H1 (cell line): ENCODE measurements at regions not wholly inside any gene's neighbourhood (a gene's known extent, or its start where the extent isn't known, plus 50 kb on each side); places are given as distances from the start of the nearest gene placed in this dataset.

Source experiments
- CTCF ChIA-PET: fragments of 300-600 bp; sonication (Branson Sonifier 250); formaldehyde crosslinking; loops from one replicate; lab custom pipeline; 2021; ENCODE audit not compliant: partially characterized antibody; lab: Charles Lee
- POLR2A ChIA-PET: fragments of 300-600 bp; sonication (Branson Sonifier 250); formaldehyde crosslinking; loops from one replicate; lab custom pipeline; 2021; ENCODE audit warnings: inconsistent platforms; ENCODE audit not compliant: partially characterized antibody; lab: Charles Lee
- DNase-seq, 2 experiments: peaks; one replicate each; pipeline versions ENCODE4 v3.0.0 to v3.0.0-alpha.2; 2010 to 2022; ENCODE audit warnings: low spot score in 2 of 2, low read depth in 1 of 2, mixed read lengths in 1 of 2
- FAIRE-seq: peaks from 2 replicates; lab custom pipeline; 2011; peaks lifted over from hg19 to GRCh38; lab: Jason Lieb, UNC
- H2AFZ ChIP-seq: 2 replicates; pipeline ENCODE4 v1.8.1; 2012; ENCODE audit warnings: low read length, inconsistent platforms
- H2AK5ac ChIP-seq: 2 replicates; pipeline ENCODE4 v1.6.1; 2013; ENCODE audit warnings: low read depth, low read length
- H2BK120ac ChIP-seq: replicated peaks from 2 replicates; pipeline ENCODE3; 2013; ENCODE audit warnings: low read depth, low read length, inconsistent platforms
- H2BK12ac ChIP-seq: 2 replicates; pipeline ENCODE4 v1.6.1; 2013; ENCODE audit warnings: low read depth, low read length
- H2BK15ac ChIP-seq: 2 replicates; pipeline ENCODE4 v1.6.1; 2013; ENCODE audit warnings: low read length
- H2BK20ac ChIP-seq: 2 replicates; pipeline ENCODE4 v1.6.1; 2013; ENCODE audit warnings: low read length
- H2BK5ac ChIP-seq: 2 replicates; pipeline ENCODE4 v1.6.1; 2013; ENCODE audit warnings: low read depth, low read length
- H3K14ac ChIP-seq: 2 replicates; pipeline ENCODE4 v1.6.1; 2013; ENCODE audit warnings: inconsistent platforms; ENCODE audit not compliant: insufficient read length
- H3K18ac ChIP-seq: 2 replicates; pipeline ENCODE4 v1.6.1; 2013; ENCODE audit warnings: low read length; ENCODE audit errors: extremely low read depth
- H3K23ac ChIP-seq: 2 replicates; pipeline ENCODE4 v1.6.1; 2013; ENCODE audit warnings: inconsistent platforms; ENCODE audit not compliant: insufficient read length
- H3K23me2 ChIP-seq: 2 replicates; pipeline ENCODE4 v1.6.1; 2013; ENCODE audit warnings: low read depth, low read length
- H3K27ac ChIP-seq: 2 replicates; pipeline ENCODE4 v1.6.1; 2011; ENCODE audit warnings: low read depth, low read length, inconsistent platforms
- H3K27me3 ChIP-seq, 4 experiments: replicated peaks in 1 of 4; 1 replicate in 1 of 4; 2 replicates in 3 of 4; pipeline versions ENCODE4 v1.6.1 to v1.8.1; 2011 to 2013; ENCODE audit warnings: low read length in 3 of 4, mild to moderate bottlenecking in 3 of 4, inconsistent platforms in 2 of 4, mixed read lengths in 2 of 4, moderate library complexity in 1 of 4; ENCODE audit not compliant: control insufficient read depth in 3 of 4, insufficient read depth in 3 of 4; ENCODE audit errors: extremely low read depth in 1 of 4
- H3K36me3 ChIP-seq, 4 experiments: 2 replicates each; pipeline versions ENCODE4 v1.6.1 to v1.8.1; 2011 to 2013; ENCODE audit warnings: mild to moderate bottlenecking in 4 of 4, low read length in 3 of 4, moderate library complexity in 2 of 4, control low read depth in 1 of 4, inconsistent platforms in 1 of 4; ENCODE audit not compliant: insufficient read depth in 4 of 4, control insufficient read depth in 2 of 4
- H3K4ac ChIP-seq: replicated peaks from 2 replicates; pipeline ENCODE3; 2013; ENCODE audit warnings: low read length, low read depth, mixed read lengths, inconsistent platforms; ENCODE audit not compliant: insufficient read length
- H3K4me1 ChIP-seq, 4 experiments: replicated peaks in 1 of 4; 1 replicate in 1 of 4; 2 replicates in 3 of 4; pipeline versions ENCODE4 v1.6.1 to v1.8.1; 2011 to 2013; ENCODE audit warnings: low read length in 3 of 4, inconsistent platforms in 2 of 4, mixed read lengths in 1 of 4; ENCODE audit not compliant: insufficient read depth in 4 of 4, control insufficient read depth in 3 of 4
- H3K4me2 ChIP-seq, 2 experiments: 2 replicates each; pipeline versions ENCODE4 v1.6.1 to v1.8.1; 2011 to 2013; ENCODE audit warnings: low read depth in 2 of 2, low read length in 2 of 2, control low read depth in 1 of 2, inconsistent platforms in 1 of 2, mild to moderate bottlenecking in 1 of 2; ENCODE audit not compliant: insufficient read depth in 1 of 2
- H3K4me3 ChIP-seq, 4 experiments: fragments of 200-600, 300-600 bp in 1 of 4; sonication (generic), shearing (Covaris generic), sonication (Bioruptor Twin) in 1 of 4; 2 replicates each; pipeline versions ENCODE4 v1.5.1 to v1.8.1; 2011 to 2016; ENCODE audit warnings: low read length in 4 of 4, low read depth in 3 of 4, control low read depth in 2 of 4, inconsistent platforms in 2 of 4, mild to moderate bottlenecking in 2 of 4, mixed read lengths in 1 of 4, moderate library complexity in 1 of 4; ENCODE audit not compliant: insufficient read depth in 2 of 4; ENCODE audit errors: extremely low read depth in 1 of 4
- H3K56ac ChIP-seq: replicated peaks from 2 replicates; pipeline ENCODE3; 2013; ENCODE audit warnings: low read depth, mild to moderate bottlenecking, mixed read lengths, low read length, inconsistent platforms; ENCODE audit not compliant: insufficient read length
- H3K79me1 ChIP-seq: 2 replicates; pipeline ENCODE4 v1.6.1; 2013; ENCODE audit warnings: low read depth, low read length, control low read depth
- H3K79me2 ChIP-seq, 2 experiments: 2 replicates each; pipeline versions ENCODE4 v1.6.1 to v1.8.1; 2012 to 2013; ENCODE audit warnings: low read length in 2 of 2, mild to moderate bottlenecking in 2 of 2, inconsistent platforms in 1 of 2; ENCODE audit not compliant: insufficient read depth in 2 of 2, control insufficient read depth in 1 of 2
- H3K9ac ChIP-seq, 4 experiments: replicated peaks in 1 of 4; 1 replicate in 1 of 4; 2 replicates in 3 of 4; pipeline versions ENCODE4 v1.6.1 to v1.8.1; 2011 to 2013; ENCODE audit warnings: low read depth in 3 of 4, low read length in 3 of 4, control low read depth in 2 of 4, mild to moderate bottlenecking in 2 of 4, moderate library complexity in 2 of 4, inconsistent platforms in 1 of 4; ENCODE audit errors: extremely low read depth in 1 of 4
- H3K9me3 ChIP-seq, 2 experiments: 2 replicates each; pipeline versions ENCODE4 v1.6.1 to v1.8.1; 2012 to 2013; ENCODE audit warnings: mild to moderate bottlenecking in 2 of 2, moderate library complexity in 2 of 2, control low read depth in 1 of 2, inconsistent platforms in 1 of 2, low read depth in 1 of 2, low read length in 1 of 2, mixed read lengths in 1 of 2; ENCODE audit not compliant: insufficient read depth in 2 of 2
- H4K20me1 ChIP-seq, 2 experiments: replicated peaks in 1 of 2; 2 replicates each; pipeline versions ENCODE3 to v1.8.1; 2011 to 2013; ENCODE audit warnings: inconsistent platforms in 2 of 2, low read length in 2 of 2, mild to moderate bottlenecking in 1 of 2; ENCODE audit not compliant: insufficient read depth in 2 of 2, control insufficient read depth in 1 of 2
- H4K5ac ChIP-seq: 2 replicates; pipeline ENCODE4 v1.6.1; 2013; ENCODE audit warnings: low read length, low read depth, mixed read lengths, inconsistent platforms; ENCODE audit not compliant: insufficient read length
- H4K8ac ChIP-seq: 2 replicates; pipeline ENCODE4 v1.8.0; 2013; ENCODE audit warnings: mild to moderate bottlenecking, moderate library complexity, low read length, inconsistent platforms; ENCODE audit not compliant: insufficient read depth; ENCODE audit errors: extremely low read depth
- H4K91ac ChIP-seq: replicated peaks from 2 replicates; pipeline ENCODE3; 2013; ENCODE audit warnings: low read length, mixed read lengths, inconsistent platforms; ENCODE audit not compliant: insufficient read length
- BACH1 ChIP-seq: IDR thresholded peaks from 2 replicates; pipeline ENCODE4 v1.6.1; 2012; ENCODE audit warnings: low read length, improper control_type of control experiment
- BCL11A ChIP-seq, 2 experiments: IDR thresholded peaks; one replicate each; pipeline ENCODE4 v1.6.1; 2011; ENCODE audit warnings: low read depth in 2 of 2, low read length in 2 of 2, mild to moderate bottlenecking in 2 of 2
- EP300 ChIP-seq, 2 experiments: IDR thresholded peaks; 1 replicate in 1 of 2; 2 replicates in 1 of 2; pipeline ENCODE4 v1.6.1; 2011 to 2012; ENCODE audit warnings: low read depth in 2 of 2, low read length in 2 of 2, mild to moderate bottlenecking in 2 of 2, borderline replicate concordance in 1 of 2, inconsistent platforms in 1 of 2, moderate library complexity in 1 of 2
- HDAC2 ChIP-seq, 2 experiments: fragments of 300-600 bp in 1 of 2; sonication (generic) in 1 of 2; IDR thresholded peaks; 2 replicates each; pipeline ENCODE4 v1.6.1; 2011 to 2012; ENCODE audit warnings: low read depth in 2 of 2, low read length in 2 of 2, mild to moderate bottlenecking in 2 of 2, moderate library complexity in 2 of 2, borderline replicate concordance in 1 of 2, inconsistent platforms in 1 of 2
- PHF8 ChIP-seq: fragments of 200-600 bp; sonication (generic); conservative IDR thresholded peaks from 2 replicates; pipeline ENCODE4 v1.7.1; 2012; ENCODE audit warnings: low read depth, mild to moderate bottlenecking, inconsistent platforms, low read length, moderate library complexity
- POU5F1 ChIP-seq: IDR thresholded peaks from 2 replicates; pipeline ENCODE4 v1.6.1; 2011; ENCODE audit warnings: low read depth, mild to moderate bottlenecking, low read length, moderate library complexity
- RBBP5 ChIP-seq: IDR thresholded peaks from 2 replicates; pipeline ENCODE4 v1.7.1; 2012; ENCODE audit warnings: low read depth, mild to moderate bottlenecking, inconsistent platforms, low read length, moderate library complexity, borderline replicate concordance
- SIRT6 ChIP-seq: IDR thresholded peaks from one replicate; pipeline ENCODE4 v1.7.1; 2012; ENCODE audit warnings: low read length, inconsistent platforms
- SP4 ChIP-seq: IDR thresholded peaks from 2 replicates; pipeline ENCODE4 v1.6.1; 2012; ENCODE audit warnings: low read length, inconsistent platforms
- TCF12 ChIP-seq: IDR thresholded peaks from 2 replicates; pipeline ENCODE4 v1.6.1; 2011; ENCODE audit warnings: low read depth, mild to moderate bottlenecking, low read length
- WGBS, 2 experiments: shearing (Covaris generic) in 1 of 2; methylation state at CpG; one replicate each; pipeline versions ENCODE4 v1.1.6 to v1.1.7; 2013 to 2015; ENCODE audit warnings: low lambda C conversion rate in 2 of 2, mixed read lengths in 2 of 2, inconsistent platforms in 1 of 2, low coverage in 1 of 2, missing lambda C conversion rate in 1 of 2; ENCODE audit not compliant: insufficient replicate concordance in 2 of 2, insufficient coverage in 1 of 2, insufficient read length in 1 of 2; ENCODE audit errors: extremely low coverage in 1 of 2, missing lambda C conversion rate in 1 of 2; 5-methylcytosine and 5-hydroxymethylcytosine counted together
- TF ChIP-seq, protein P1 (sequence below): IDR thresholded peaks from 2 replicates; pipeline ENCODE4 v1.6.1; 2012; ENCODE audit warnings: low read length, inconsistent platforms
- TF ChIP-seq, protein P2 (sequence below): IDR thresholded peaks from 2 replicates; pipeline ENCODE4 v1.6.1; 2011; ENCODE audit warnings: low read length, improper control_type of control experiment

DNA sequence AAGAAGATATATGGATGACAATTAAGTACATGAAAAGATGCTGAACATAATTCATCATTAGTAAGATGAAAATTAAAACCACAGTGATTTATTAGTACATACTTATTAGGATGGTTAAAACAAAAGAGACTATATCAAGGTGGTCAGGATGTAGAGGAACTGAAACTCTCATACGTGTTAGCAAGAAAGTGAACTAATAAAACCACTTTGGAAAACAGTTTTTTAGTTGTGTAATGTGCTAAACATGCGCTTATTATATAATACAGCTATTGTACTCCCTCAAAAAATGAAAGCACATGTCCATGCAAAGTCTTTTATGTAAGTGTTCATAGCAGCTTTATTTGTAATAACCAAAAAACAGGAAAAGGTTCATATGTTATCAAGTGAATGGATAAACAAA is 89.9 kb upstream of the KCTD8 start:
- DNase-seq: no peak
- ChIA-PET CTCF (no interaction called here), POLR2A (no interaction called here)
- Histone ChIP-seq H3K18ac (no peak overlapping the region), H2BK120ac (no peak overlapping the region), H3K79me1 (no peaks in the 10 kb centered on the region), H3K4ac (no peak overlapping the region), H3K36me3 (no peaks in the 10 kb centered on the region), H4K5ac (no peak overlapping the region), H3K27me3 (no peaks in the 10 kb centered on the region), H3K14ac (no peak overlapping the region), H3K4me3 (no peak overlapping the region), H3K9ac (no peak overlapping the region), H3K9me3 (no peaks in the 10 kb centered on the region), H2AK5ac (no peak overlapping the region), H2BK12ac (no peak overlapping the region), H2AFZ (no peak overlapping the region), H4K91ac (no peak overlapping the region), H3K79me2 (no peaks in the 10 kb centered on the region), H3K27ac (no peak overlapping the region), H3K4me2 (no peak overlapping the region), H2BK15ac (no peak overlapping the region), H3K4me1 (peaks cover 0 to 3% (median 1%) of the 10 kb centered on the region in 4 experiments; a peak in 2 of 7 replicates), H3K56ac (no peak overlapping the region), H2BK20ac (no peak overlapping the region), H3K23me2 (no peaks in the 10 kb centered on the region), H2BK5ac (no peak overlapping the region), H4K8ac (no peak overlapping the region), H3K23ac (no peak overlapping the region), H4K20me1 (no peaks in the 10 kb centered on the region)
- FAIRE-seq: no peak
- WGBS, 2 experiments: 97% methylated on average over 2 of the region's 2 CpGs; no CpG with 5 or more reads in 1 of the 2 experiments
- TF ChIP-seq SP4 (no peak), BCL11A (IDR thresholded peaks at IDR 0.05; ENCODE audit: low read depth in 2 of 2, low read length in 2 of 2) (no peak), RBBP5 (no peak), BACH1 (no peak), TCF12 (no peak), EP300 (IDR thresholded peaks at IDR 0.05; ENCODE audit: borderline replicate concordance in 1 of 2, low read depth in 2 of 2, low read length in 2 of 2) (no peak), HDAC2 (IDR thresholded peaks at IDR 0.05; ENCODE audit: borderline replicate concordance in 1 of 2, low read depth in 2 of 2, low read length in 2 of 2) (no peak), POU5F1 (no peak), SIRT6 (no peak), PHF8 (no peak)
- TF ChIP-seq, protein P1, sequence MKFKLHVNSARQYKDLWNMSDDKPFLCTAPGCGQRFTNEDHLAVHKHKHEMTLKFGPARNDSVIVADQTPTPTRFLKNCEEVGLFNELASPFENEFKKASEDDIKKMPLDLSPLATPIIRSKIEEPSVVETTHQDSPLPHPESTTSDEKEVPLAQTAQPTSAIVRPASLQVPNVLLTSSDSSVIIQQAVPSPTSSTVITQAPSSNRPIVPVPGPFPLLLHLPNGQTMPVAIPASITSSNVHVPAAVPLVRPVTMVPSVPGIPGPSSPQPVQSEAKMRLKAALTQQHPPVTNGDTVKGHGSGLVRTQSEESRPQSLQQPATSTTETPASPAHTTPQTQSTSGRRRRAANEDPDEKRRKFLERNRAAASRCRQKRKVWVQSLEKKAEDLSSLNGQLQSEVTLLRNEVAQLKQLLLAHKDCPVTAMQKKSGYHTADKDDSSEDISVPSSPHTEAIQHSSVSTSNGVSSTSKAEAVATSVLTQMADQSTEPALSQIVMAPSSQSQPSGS: no peak
- TF ChIP-seq, protein P2, sequence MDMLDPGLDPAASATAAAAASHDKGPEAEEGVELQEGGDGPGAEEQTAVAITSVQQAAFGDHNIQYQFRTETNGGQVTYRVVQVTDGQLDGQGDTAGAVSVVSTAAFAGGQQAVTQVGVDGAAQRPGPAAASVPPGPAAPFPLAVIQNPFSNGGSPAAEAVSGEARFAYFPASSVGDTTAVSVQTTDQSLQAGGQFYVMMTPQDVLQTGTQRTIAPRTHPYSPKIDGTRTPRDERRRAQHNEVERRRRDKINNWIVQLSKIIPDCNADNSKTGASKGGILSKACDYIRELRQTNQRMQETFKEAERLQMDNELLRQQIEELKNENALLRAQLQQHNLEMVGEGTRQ: no peak
